HG03520 (cell line): ENCODE measurements at regions not wholly inside any gene's neighbourhood (a gene's known extent, or its start where the extent isn't known, plus 50 kb on each side); places are given as distances from the start of the nearest gene placed in this dataset.

Source experiments
- ATAC-seq: cut with Tn5 transposase; IDR thresholded peaks from one replicate; pipeline ENCODE4 v1.9.1; 2021; ENCODE audit warnings: mild to moderate bottlenecking, moderate library complexity; ENCODE audit not compliant: unreplicated experiment

GRCh38 chr14:71201840-71202239 is 294.6 kb downstream of the PCNX1 start:
- no peak for ATAC-seq

GRCh38 chr14:71202881-71203280 is 295.6 kb downstream of the PCNX1 start:
- ATAC-seq = no peak

- no peak for ATAC-seq
These were observed 296.0 kb downstream of the PCNX1 start for GRCh38 chr14:71203306-71203705.

DNA sequence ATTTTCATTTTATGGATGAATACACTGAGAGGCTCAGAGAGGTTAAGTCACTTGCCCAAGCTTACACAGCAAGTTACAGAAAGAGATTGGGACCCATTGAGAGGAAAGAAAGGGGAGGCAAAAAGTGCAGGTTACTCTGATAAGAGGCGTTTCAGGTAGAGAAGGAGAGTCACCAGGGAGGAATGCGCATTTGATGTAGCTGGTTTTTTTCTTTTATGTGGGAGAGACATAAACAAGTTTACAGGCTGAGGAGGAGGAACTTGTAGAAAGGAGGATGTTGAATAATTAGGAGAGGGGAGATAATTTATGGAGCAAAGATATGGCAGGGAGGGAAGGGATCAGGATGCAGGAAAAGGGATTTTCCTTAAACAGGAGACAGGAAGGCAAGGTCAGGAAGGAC is 297.0 kb downstream of the PCNX1 start:
- no peak for ATAC-seq

DNA sequence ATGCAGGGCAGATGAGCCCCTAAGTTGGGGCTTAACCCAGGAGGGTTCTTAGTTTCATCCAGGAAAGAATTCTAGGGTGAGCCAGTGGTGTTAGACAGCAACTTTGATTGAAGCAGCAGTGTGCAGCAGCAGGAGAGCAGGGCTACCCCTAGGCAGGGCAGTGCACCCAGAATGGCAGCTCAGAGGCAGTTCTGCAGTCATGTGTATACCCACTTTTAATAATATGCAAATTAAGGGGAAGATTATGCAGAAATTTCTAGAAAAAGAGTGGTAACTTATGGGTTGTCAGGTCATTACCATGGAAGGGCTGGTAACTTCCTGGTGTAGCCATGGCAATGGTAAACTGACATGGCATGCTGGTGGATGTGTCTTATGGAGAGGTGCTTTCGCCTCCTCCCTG is 297.5 kb downstream of the PCNX1 start:
- no peak for ATAC-seq

DNA sequence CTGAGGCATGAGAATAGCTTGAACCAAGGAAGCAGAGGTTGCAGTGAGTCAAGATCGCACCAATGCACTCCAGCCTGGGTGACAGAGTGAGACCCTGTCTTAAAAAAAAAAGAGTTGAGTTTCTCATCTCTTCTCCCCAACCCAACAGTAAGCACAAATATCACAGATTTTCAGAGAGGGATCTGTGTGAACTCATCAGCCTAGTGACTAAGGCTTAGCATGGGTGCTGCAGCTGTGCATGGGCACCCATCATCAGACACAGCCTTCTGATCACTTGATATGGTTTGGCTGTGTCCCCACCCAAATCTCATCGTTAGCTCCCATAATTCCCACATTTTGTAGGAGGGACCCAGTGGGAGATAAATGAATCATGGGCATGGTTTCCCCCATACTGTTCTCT is 298.9 kb downstream of the PCNX1 start:
- no peak for ATAC-seq

- no peak for ATAC-seq
These were observed 299.6 kb downstream of the PCNX1 start for GRCh38 chr14:71206766-71207371.

GRCh38 chr14:71208702-71209357 is 301.6 kb downstream of the PCNX1 start:
- no peak for ATAC-seq

DNA sequence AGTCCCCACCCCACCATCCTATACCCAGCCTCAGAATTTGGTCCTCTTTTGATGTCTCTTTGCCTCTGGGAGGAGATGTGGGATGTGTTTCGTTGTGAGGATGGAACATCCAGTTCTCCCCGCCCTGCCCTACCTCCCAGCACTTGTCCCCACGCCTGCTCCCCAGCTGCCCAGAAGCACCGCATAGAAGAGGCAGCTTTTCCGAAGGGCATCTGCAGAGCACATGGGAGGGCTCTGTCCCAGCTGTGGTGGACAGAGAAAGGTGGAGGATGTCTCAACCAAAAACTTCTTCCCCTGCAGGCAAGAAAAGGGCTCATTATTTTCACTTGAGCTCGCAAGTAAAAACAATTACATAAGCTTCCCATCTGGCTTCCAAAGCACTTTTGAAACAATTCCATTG is 302.6 kb downstream of the PCNX1 start:
- no peak for ATAC-seq

DNA sequence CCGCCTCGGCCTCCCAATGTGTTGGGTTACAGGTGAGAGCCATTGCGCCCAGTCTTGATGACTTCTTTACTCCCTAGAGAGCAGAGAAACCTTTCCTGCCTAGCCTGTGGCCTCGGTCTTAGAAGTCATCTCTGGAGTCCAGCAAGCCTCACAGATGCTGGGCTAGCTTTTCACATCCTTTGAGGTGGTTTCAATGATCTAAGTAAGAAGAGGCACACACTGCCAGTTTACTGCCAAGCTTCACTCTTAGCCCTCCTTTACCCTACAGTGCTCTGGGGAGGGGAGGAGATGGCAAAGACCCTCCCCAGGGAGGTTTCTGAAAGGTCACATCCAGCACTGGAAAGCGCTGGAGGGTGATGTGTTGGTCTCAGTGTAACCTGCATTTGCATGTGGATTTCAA is 304.8 kb downstream of the PCNX1 start:
- ATAC-seq = no peak

DNA sequence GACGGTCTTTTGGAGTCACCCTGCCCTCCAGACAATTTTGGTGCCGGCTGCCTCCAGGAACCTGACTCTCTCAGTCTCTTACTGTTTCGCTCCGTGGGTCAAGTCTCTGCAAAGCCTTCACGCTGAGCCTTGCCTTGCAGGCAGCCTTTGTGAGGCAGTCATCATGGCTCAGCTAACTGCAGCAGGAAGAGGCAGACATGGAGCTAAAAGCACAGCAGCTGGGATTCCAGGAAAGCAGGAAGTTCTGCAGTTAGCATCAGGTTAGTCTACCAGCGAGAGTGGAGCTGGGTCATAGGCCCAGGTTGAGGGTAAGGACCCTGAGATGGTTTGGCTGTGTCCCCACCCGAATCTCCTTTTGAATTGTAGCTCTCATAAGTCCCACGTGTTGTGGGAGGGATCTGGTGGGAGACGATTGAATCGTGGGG is 305.4 kb downstream of the PCNX1 start:
- no peak for ATAC-seq

- no peak for ATAC-seq
These were observed 307.0 kb downstream of the PCNX1 start for GRCh38 chr14:71214241-71214640.

GRCh38 chr14:71220462-71220861 is 313.2 kb downstream of the PCNX1 start:
- ATAC-seq = no peak

DNA sequence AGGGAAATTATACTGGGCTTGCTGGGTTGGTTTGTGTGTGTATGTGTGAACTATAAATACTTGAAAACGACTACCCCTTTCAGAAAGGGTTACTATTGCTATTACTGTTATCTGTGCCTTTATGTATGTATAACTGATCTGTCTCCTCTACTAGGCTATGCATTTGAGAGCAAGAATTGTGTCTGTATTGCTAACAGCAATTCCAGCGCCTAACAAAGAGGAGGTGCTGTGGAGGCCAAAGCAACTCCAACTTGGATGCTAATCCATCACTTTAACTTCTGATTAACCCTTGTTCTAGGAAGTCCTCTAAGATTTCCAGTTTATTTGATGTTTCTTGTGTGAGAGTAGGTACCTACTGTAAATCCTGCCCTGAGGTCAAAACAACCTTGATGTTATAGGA is 313.9 kb downstream of the PCNX1 start:
- no peak for ATAC-seq

- ATAC-seq = no peak
These were observed 317.9 kb downstream of the PCNX1 start for GRCh38 chr14:71225113-71225512.

- ATAC-seq = no peak
These were observed 321.5 kb downstream of the PCNX1 start for GRCh38 chr14:71228711-71229110.

DNA sequence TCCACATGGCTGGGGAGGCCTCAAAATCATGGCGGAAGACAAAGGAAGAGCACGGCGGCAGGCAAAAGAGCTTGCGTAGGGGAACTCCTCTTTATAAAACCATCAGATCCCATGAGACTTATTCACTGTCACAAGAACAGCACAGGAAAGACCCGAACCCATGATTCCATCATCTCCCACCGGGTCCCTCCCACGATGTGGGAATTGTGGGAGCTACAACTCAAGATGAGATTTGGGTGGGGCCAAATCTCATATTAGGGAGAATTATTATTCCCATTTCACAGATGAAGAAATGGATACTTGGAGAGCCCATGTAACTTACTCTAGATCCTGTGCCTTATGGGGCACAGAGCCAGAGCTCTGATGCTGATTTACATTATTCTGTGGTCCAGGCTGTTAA is 322.6 kb downstream of the PCNX1 start:
- no peak for ATAC-seq

DNA sequence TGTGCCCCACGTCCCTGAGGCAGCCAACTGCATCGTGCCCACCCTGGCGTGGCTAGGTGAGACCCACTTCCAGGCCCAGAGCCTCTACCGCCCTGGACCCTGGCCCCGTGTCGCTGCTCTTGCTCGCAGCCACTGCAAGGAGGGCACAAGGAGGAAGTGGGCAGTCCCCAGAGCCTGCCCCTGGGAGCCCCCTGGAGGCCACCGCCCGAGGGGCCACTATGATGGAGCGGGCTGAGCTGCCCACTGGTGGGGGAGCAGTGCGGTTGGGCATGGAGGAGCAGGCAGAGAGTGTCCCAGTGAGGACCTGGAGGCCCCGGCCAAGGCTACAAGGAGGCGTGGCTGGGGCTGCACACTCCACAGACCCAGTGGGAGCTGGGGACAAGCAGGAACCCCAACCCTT is 323.6 kb downstream of the PCNX1 start:
- no peak for ATAC-seq

- ATAC-seq = no peak
These were observed 324.5 kb downstream of the PCNX1 start for GRCh38 chr14:71231521-71232393.

GRCh38 chr14:71232506-71232905 is 325.2 kb downstream of the PCNX1 start:
- ATAC-seq = no peak

DNA sequence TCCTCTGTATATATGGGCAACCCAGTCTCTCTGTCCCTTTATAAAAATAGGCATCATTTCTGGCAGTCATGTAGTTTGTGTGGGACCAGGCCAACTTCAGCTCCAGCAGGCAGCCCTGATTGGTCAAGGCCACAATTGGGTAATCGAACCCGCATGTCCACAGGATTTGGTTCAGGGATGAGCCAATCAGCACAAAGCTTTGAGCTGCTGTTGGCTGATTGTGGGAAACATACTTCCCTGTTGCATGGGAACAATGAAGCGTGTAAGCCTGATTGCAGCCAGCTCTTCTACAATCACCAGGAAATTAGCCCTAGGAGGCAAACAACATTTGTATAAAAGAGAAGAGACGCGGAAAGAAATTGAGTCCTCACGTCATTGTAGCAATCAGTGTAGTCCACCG is 328.6 kb downstream of the PCNX1 start:
- no peak for ATAC-seq

DNA sequence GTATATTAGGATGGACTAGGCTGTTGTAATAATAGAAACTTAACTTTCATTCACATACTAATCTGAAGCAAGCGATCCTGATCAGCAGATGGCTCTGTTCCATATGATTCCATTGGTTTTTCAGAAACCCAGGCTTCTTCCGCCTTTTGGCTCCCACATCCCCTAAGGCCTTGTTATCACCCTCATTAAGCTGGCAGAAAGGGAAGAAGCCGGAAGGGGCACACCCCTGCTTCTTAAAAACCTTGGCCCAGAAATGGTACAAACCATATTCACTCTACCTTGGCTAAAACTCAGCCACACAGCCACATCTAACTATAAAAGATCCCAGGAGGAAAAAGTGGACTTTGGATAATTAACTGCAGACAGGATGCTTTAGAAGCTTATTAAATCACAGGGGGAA is 329.2 kb downstream of the PCNX1 start:
- ATAC-seq = no peak
